ENCODE measurements at regions not wholly inside any gene's neighbourhood (a gene's known extent, or its start where the extent isn't known, plus 50 kb on each side); places are given as distances from the start of the nearest gene placed in this dataset.

DNA sequence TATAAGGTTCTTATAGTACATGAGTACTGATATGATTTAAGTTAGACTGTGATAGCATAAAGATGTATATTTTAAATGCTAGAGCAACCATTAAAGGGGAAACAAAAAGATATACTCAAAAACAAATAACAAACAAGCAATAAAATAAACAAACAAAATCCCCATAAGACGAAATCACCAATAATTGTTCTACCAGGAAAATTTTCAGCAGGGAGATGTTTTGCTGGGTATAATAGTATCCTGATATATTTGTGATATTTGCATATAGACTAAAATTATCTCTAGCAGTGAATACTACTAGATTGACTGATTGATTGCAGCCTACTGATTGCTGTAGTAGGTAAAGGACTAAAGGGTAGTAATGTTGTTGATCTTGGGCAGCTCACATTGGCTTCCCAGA, 177.4 kb downstream of the TMEM182 start:
- in situ Hi-C loops (cut with HindIII; ENCODE audit: low pct_ligation_motif_present, low sequenced_read_pairs) = no loop called here
- TF ChIP-seq, protein P1, sequence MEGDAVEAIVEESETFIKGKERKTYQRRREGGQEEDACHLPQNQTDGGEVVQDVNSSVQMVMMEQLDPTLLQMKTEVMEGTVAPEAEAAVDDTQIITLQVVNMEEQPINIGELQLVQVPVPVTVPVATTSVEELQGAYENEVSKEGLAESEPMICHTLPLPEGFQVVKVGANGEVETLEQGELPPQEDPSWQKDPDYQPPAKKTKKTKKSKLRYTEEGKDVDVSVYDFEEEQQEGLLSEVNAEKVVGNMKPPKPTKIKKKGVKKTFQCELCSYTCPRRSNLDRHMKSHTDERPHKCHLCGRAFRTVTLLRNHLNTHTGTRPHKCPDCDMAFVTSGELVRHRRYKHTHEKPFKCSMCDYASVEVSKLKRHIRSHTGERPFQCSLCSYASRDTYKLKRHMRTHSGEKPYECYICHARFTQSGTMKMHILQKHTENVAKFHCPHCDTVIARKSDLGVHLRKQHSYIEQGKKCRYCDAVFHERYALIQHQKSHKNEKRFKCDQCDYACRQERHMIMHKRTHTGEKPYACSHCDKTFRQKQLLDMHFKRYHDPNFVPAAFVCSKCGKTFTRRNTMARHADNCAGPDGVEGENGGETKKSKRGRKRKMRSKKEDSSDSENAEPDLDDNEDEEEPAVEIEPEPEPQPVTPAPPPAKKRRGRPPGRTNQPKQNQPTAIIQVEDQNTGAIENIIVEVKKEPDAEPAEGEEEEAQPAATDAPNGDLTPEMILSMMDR (IDR thresholded peaks at IDR 0.05; ENCODE audit: low read depth, low read length, missing control alignments) = no peak
- DNase-seq = no peak
- Histone ChIP-seq H3K36me3 (replicated peaks) (no peaks in the 10 kb centered on the region), H3K27ac (no peak overlapping the region), H3K27me3 (replicated peaks) (no peaks in the 10 kb centered on the region), H3K4me3 (ENCODE audit: low read depth, low read length) (no peak overlapping the region)

GRCh38 chr2:102940684-102941083, 178.9 kb downstream of the TMEM182 start:
- TF ChIP-seq, protein P1 (IDR thresholded peaks at IDR 0.05; ENCODE audit: low read depth, low read length, missing control alignments) = no peak
- H3K36me3 ChIP-seq (replicated peaks) = no peaks in the 10 kb centered on the region
- in situ Hi-C loops (cut with HindIII; ENCODE audit: low pct_ligation_motif_present, low sequenced_read_pairs) = no loop called here
- no peak overlapping the region for H3K27ac ChIP-seq
- DNase-seq = no peak
- H3K4me3 ChIP-seq (ENCODE audit: low read depth, low read length) = no peak overlapping the region
- H3K27me3 ChIP-seq (replicated peaks) = no peaks in the 10 kb centered on the region

DNA sequence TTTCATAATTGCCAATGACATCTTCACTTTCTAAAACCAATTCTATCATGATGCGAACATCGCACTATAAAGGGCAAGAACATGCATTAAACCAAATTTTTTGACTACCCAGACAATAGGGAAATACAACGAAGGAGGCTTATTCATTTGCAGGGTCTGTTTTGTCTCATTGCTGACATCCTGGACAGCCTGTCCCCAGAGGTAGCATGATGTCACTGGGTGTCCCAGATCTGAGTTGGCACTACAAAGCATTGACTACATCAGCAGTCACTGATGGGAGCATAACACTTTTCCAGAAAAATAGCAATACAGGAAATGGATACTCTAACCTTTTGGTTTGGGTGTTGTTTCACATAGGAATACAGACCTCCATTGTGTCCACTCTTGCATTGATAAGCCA, 180.3 kb downstream of the TMEM182 start:
- Histone ChIP-seq H3K27ac (no peak overlapping the region), H3K36me3 (replicated peaks) (no peaks in the 10 kb centered on the region), H3K4me3 (ENCODE audit: low read depth, low read length) (no peak overlapping the region), H3K27me3 (replicated peaks) (no peaks in the 10 kb centered on the region)
- TF ChIP-seq, protein P1 (IDR thresholded peaks at IDR 0.05; ENCODE audit: low read depth, low read length, missing control alignments) = no peak
- in situ Hi-C loops (cut with HindIII; ENCODE audit: low pct_ligation_motif_present, low sequenced_read_pairs) = no loop called here
- no peak for DNase-seq

DNA sequence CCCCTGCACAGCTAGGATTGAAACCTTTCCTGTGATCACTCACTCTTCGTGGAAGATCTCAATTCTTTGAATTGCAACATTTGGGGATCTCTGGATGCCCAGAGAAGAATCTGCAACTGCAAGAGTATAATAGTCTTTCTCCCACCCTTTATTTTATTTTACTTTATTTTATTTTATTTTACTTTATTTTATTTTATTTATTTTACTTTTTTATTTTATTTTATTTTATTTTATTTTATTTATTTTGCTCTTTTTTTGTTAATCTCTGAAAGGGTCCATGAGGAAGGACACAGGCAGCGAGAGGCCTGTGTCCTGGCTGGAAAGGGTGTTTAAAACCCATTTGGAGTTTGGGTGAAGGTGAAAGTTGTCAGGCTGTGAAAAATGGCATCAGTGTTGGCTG, 181.4 kb downstream of the TMEM182 start:
- in situ Hi-C loops (cut with HindIII; ENCODE audit: low pct_ligation_motif_present, low sequenced_read_pairs) = no loop called here
- Histone ChIP-seq H3K27me3 (replicated peaks) (no peaks in the 10 kb centered on the region), H3K4me3 (ENCODE audit: low read depth, low read length) (no peak overlapping the region), H3K36me3 (replicated peaks) (no peaks in the 10 kb centered on the region), H3K27ac (no peak overlapping the region)
- DNase-seq = no peak
- TF ChIP-seq, protein P1 (IDR thresholded peaks at IDR 0.05; ENCODE audit: low read depth, low read length, missing control alignments) = no peak

GRCh38 chr2:102950371-102950946, 188.6 kb downstream of the TMEM182 start:
- Histone ChIP-seq H3K27ac (no peak overlapping the region), H3K27me3 (replicated peaks) (no peaks in the 10 kb centered on the region), H3K36me3 (replicated peaks) (no peaks in the 10 kb centered on the region), H3K4me3 (ENCODE audit: low read depth, low read length) (no peak overlapping the region)
- in situ Hi-C loops (cut with HindIII; ENCODE audit: low pct_ligation_motif_present, low sequenced_read_pairs) = no loop called here
- no peak for DNase-seq
- TF ChIP-seq, protein P1 (IDR thresholded peaks at IDR 0.05; ENCODE audit: low read depth, low read length, missing control alignments) = no peak

GRCh38 chr2:102951249-102951648, 189.4 kb downstream of the TMEM182 start:
- in situ Hi-C loops (cut with HindIII; ENCODE audit: low pct_ligation_motif_present, low sequenced_read_pairs) = no loop called here
- no peak overlapping the region for H3K4me3 ChIP-seq (ENCODE audit: low read depth, low read length)
- TF ChIP-seq, protein P1 (IDR thresholded peaks at IDR 0.05; ENCODE audit: low read depth, low read length, missing control alignments) = no peak
- no peak overlapping the region for H3K27ac ChIP-seq
- no peaks in the 10 kb centered on the region for H3K36me3 ChIP-seq (replicated peaks)
- DNase-seq = no peak
- no peaks in the 10 kb centered on the region for H3K27me3 ChIP-seq (replicated peaks)

Measured in brain microvascular endothelial cell (primary cell).